Adrenal gland (tissue), 9 donors: ENCODE measurements at regions not wholly inside any gene's neighbourhood (a gene's known extent, or its start where the extent isn't known, plus 50 kb on each side); places are given as distances from the start of the nearest gene placed in this dataset.

Source experiments
- DNase-seq, 7 donors: peaks; one replicate each; pipeline ENCODE4 v3.0.0-alpha.2; 2019 to 2020
- H3K27ac ChIP-seq, 5 donors: fragments of 200-600 bp; sonication (generic) in 4 of 5; 1 replicate in 3 of 5; 2 replicates in 2 of 5; pipeline versions ENCODE4 v1.5.1 to v1.8.0; 2016 to 2020; ENCODE audit warnings: mild to moderate bottlenecking in 1 of 5
- H3K27me3 ChIP-seq: fragments of 200-600 bp; 2 replicates; pipeline ENCODE4 v1.8.0; 2021
- H3K36me3 ChIP-seq, 2 donors: fragments of 200-600 bp; replicated peaks in 1 of 2; 1 replicate in 1 of 2; 2 replicates in 1 of 2; pipeline versions ENCODE4 v1.5.1 to v1.8.0; 2018 to 2022
- H3K4me1 ChIP-seq, 2 donors: fragments of 200-600 bp; replicated peaks in 1 of 2; 1 replicate in 1 of 2; 2 replicates in 1 of 2; pipeline versions ENCODE4 v1.5.1 to v1.8.0; 2018 to 2021
- H3K4me3 ChIP-seq, 4 donors: fragments of 200-600 bp; sonication (generic) in 3 of 4; one replicate each; pipeline ENCODE4 v1.5.1; 2016 to 2018
- H3K9me3 ChIP-seq, 3 donors: fragments of 200-600 bp; sonication (generic) in 1 of 3; replicated peaks in 1 of 3; 1 replicate in 2 of 3; 2 replicates in 1 of 3; pipeline versions ENCODE4 v1.5.1 to v1.8.0; 2016 to 2021
- POLR2A ChIP-seq, 2 donors: fragments of 450-650 bp; IDR thresholded peaks; one replicate each; pipeline ENCODE4 v1.6.1; 2017; ENCODE audit warnings: antibody characterized with exemption in 2 of 2, mild to moderate bottlenecking in 2 of 2, moderate library complexity in 1 of 2
- WGBS, 4 donors: extraction: QIAGEN DNeasy Blood & Tissue Kit in 2 of 4; methylation state at CpG; one replicate each; pipeline versions ENCODE4 v1.1.5 to v1.1.7; 2013 to 2017; 5-methylcytosine and 5-hydroxymethylcytosine counted together
- intact Hi-C, 2 donors: fragments of 100-400 bp; cut with DNase I; formaldehyde crosslinking; loops; one replicate each; pipeline versions ENCODE4 v1.14.1 to v1.15.0; 2022 to 2023
- TF ChIP-seq, protein P1 (sequence below), 6 experiments: fragments of 450-650 bp in 4 of 6; fragments of 200-600 bp in 2 of 6; sonication (generic) in 1 of 6; IDR thresholded peaks; 1 replicate in 5 of 6; 2 replicates in 1 of 6; pipeline versions ENCODE4 v1.5.1 to v1.8.0; 2016 to 2021; ENCODE audit warnings: antibody characterized with exemption in 6 of 6, mild to moderate bottlenecking in 2 of 6, moderate library complexity in 1 of 6
- donor health status: healthy with polysubstance abuse.
- donor health status: Bipolar disorder and iron deficiency.
- donor health status: DM: yes; HTN: yes; CAD: no.
- donor health status: DM: no; HTN: no; CAD: no.
- donor health status: DM: no; HTN: no; CAD: no.

DNA sequence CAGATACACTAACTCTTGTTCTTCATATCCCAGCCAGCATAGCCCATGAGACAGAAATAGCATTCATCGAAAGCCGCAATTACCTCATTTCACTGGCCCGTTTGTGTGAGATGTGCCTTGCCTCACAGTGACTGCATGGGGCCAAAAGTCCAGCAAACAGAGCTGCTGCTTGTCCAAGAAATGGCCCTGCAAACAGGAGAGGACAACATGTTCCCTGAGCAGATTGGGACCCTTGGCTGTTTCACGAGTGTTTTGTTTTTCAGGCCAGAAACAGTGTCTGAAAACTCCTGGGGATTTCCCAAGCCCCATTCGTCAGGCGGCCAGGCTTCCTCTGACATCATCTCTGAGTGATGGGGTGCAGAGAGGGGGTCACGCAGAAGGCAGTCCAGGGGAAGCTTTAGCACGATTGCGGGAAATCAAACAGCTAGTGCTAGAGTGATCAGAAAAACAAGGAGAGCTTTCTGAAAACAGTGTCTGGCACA lies 503.6 kb upstream of the PAPPA start:
- TF ChIP-seq, protein P1, sequence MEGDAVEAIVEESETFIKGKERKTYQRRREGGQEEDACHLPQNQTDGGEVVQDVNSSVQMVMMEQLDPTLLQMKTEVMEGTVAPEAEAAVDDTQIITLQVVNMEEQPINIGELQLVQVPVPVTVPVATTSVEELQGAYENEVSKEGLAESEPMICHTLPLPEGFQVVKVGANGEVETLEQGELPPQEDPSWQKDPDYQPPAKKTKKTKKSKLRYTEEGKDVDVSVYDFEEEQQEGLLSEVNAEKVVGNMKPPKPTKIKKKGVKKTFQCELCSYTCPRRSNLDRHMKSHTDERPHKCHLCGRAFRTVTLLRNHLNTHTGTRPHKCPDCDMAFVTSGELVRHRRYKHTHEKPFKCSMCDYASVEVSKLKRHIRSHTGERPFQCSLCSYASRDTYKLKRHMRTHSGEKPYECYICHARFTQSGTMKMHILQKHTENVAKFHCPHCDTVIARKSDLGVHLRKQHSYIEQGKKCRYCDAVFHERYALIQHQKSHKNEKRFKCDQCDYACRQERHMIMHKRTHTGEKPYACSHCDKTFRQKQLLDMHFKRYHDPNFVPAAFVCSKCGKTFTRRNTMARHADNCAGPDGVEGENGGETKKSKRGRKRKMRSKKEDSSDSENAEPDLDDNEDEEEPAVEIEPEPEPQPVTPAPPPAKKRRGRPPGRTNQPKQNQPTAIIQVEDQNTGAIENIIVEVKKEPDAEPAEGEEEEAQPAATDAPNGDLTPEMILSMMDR (IDR thresholded peaks at IDR 0.05), result no peak
- TF ChIP-seq POLR2A (IDR thresholded peaks at IDR 0.05), result no peak
- peak overlapping the region in 2 of 5 donors; percentile 53 to 60 for H3K27ac ChIP-seq
- H3K9me3 ChIP-seq, result no peaks in the 10 kb centered on the region
- H3K4me3 ChIP-seq, result no peak overlapping the region
- no peaks in the 10 kb centered on the region for H3K4me1 ChIP-seq
- peak; percentile 17 to 82 (median 38) for DNase-seq
- no peaks in the 10 kb centered on the region for H3K27me3 ChIP-seq
- H3K36me3 ChIP-seq, result no peaks in the 10 kb centered on the region
- intact Hi-C loops, result no loop called here
- WGBS, 4 donors, result 25 to 36% (median 34%) methylated on average over 9 of the region's 9 CpGs

DNA sequence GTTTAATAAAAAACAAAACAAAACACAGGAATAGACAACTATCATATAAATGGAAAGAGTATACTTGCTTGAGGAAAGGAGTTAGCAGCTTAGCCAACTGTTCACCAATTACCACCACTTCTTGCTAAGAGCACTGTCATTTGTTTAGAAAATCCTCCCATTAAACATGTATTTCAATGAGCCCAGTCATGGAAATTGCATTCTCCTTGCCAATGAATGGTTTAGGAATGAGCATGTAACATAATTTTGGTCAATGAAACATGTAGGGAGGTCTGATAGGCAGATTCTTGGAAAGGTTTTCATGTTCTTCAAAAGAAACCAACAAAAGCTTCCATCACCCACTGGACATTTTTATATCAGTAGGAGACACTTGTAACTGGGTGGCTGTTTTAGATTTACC lies 502.8 kb upstream of the PAPPA start:
- no peak overlapping the region for H3K4me3 ChIP-seq
- intact Hi-C loops, result no loop called here
- no peaks in the 10 kb centered on the region for H3K9me3 ChIP-seq
- no peak for DNase-seq
- peak overlapping the region in 2 of 5 donors; percentile 53 to 60 for H3K27ac ChIP-seq
- H3K4me1 ChIP-seq, result no peaks in the 10 kb centered on the region
- H3K27me3 ChIP-seq, result no peaks in the 10 kb centered on the region
- no peak for TF ChIP-seq POLR2A (IDR thresholded peaks at IDR 0.05)
- TF ChIP-seq, protein P1 (IDR thresholded peaks at IDR 0.05), result no peak
- no peaks in the 10 kb centered on the region for H3K36me3 ChIP-seq

DNA sequence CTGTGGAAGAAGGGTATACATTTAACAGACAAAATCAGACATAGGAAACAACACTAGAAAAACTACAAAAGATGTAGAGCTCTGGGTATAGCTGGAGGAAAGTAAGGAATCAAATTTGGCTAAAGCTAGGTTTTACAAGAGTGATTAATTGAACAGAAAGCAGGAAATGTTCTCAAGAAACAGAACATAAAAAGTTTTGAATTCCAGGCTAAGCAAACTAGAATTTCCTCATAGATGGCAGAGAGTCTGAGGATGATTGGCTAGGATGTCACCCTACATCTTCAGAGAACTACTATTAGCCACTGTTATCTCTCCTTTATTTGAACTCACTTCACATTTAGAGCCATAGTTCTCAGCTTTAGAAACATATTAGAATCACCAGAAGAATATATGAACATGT lies 502.1 kb upstream of the PAPPA start:
- H3K27me3 ChIP-seq, result no peaks in the 10 kb centered on the region
- intact Hi-C loops, result no loop called here
- H3K4me3 ChIP-seq, result no peak overlapping the region
- DNase-seq, result no peak
- H3K36me3 ChIP-seq, result no peaks in the 10 kb centered on the region
- peak overlapping the region in 1 of 5 donors; percentile 60 for H3K27ac ChIP-seq
- TF ChIP-seq, protein P1 (IDR thresholded peaks at IDR 0.05), result no peak
- TF ChIP-seq POLR2A (IDR thresholded peaks at IDR 0.05), result no peak
- no peaks in the 10 kb centered on the region for H3K4me1 ChIP-seq
- no peaks in the 10 kb centered on the region for H3K9me3 ChIP-seq

DNA sequence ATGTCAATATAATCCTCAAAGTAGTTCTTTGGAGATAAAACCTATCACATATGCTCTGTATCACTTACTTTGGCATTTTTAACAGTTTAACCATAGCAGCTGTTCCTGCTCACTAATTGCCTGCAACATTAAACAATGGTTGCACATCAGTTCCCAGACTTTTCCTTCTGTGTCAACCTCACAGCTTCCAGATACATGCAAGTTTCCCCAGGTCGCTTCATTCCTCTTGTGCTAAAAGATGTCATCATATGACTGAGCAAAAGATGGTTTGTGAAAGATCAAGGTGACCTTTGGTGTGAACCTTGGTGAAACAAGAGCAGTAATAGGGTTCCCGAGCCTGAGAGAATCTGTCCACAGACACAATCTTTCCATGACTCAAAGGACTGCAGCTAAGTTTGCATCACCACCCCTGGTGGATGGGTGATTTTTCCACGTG lies 500.4 kb upstream of the PAPPA start:
- DNase-seq, result no peak
- no peaks in the 10 kb centered on the region for H3K36me3 ChIP-seq
- H3K4me1 ChIP-seq, result no peaks in the 10 kb centered on the region
- no peak for TF ChIP-seq POLR2A (IDR thresholded peaks at IDR 0.05)
- TF ChIP-seq, protein P1 (IDR thresholded peaks at IDR 0.05), result no peak
- intact Hi-C loops, result no loop called here
- peaks cover 0 to 8% (median 0%) of the 10 kb centered on the region in 3 donors for H3K9me3 ChIP-seq
- H3K4me3 ChIP-seq, result no peak overlapping the region
- WGBS, 4 donors, result 48 to 57% (median 54%) methylated on average over 3 of the region's 3 CpGs
- H3K27ac ChIP-seq, result no peak overlapping the region
- no peaks in the 10 kb centered on the region for H3K27me3 ChIP-seq
